ENCODE measurements at regions not wholly inside any gene's neighbourhood (a gene's known extent, or its start where the extent isn't known, plus 50 kb on each side); places are given as distances from the start of the nearest gene placed in this dataset.
"Not testable (repeated sequence)": the region's sequence is repeated elsewhere in the genome, so short reads cannot be mapped to it uniquely, and the experiment has no call there.

DNA sequence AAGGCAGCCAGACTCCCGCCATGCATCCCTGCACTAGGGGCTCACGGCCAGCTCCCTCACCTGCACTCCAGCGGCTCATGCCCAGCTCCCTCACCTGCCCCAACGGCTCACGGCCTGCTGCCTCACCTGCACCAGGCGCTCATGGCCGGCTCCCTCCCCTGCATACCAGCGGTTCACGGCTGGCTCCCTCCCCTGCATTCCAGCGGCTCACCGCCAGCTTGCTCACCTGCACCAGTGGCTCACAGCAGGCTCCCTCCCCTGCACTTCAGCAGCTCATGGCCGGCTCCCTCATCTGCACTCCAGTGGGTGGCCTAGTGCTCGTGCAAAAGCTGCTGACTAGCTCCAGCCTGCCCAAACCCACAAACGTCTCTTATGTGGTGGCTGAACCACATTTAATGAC is 3953.8 kb upstream of the OR11H1 start:
- TF ChIP-seq, protein P1, sequence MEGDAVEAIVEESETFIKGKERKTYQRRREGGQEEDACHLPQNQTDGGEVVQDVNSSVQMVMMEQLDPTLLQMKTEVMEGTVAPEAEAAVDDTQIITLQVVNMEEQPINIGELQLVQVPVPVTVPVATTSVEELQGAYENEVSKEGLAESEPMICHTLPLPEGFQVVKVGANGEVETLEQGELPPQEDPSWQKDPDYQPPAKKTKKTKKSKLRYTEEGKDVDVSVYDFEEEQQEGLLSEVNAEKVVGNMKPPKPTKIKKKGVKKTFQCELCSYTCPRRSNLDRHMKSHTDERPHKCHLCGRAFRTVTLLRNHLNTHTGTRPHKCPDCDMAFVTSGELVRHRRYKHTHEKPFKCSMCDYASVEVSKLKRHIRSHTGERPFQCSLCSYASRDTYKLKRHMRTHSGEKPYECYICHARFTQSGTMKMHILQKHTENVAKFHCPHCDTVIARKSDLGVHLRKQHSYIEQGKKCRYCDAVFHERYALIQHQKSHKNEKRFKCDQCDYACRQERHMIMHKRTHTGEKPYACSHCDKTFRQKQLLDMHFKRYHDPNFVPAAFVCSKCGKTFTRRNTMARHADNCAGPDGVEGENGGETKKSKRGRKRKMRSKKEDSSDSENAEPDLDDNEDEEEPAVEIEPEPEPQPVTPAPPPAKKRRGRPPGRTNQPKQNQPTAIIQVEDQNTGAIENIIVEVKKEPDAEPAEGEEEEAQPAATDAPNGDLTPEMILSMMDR (IDR thresholded peaks at IDR 0.05; ENCODE audit: low read depth, low read length), result not testable (repeated sequence)
- TF ChIP-seq MYC (IDR thresholded peaks at IDR 0.05; ENCODE audit: low read depth, low read length); POLR2A (IDR thresholded peaks at IDR 0.05; ENCODE audit: extremely low read depth, insufficient read length); MAX (IDR thresholded peaks at IDR 0.05; ENCODE audit: low read depth, low read length): not testable (repeated sequence)
